ENCODE measurements at regions not wholly inside any gene's neighbourhood (a gene's known extent, or its start where the extent isn't known, plus 50 kb on each side); places are given as distances from the start of the nearest gene placed in this dataset.

GRCh38 chr4:32841217-32841616 lies 2121.0 kb downstream of the PCDH7 start:
- Histone ChIP-seq H3K4ac (ENCODE audit: low read depth, low read length) (no peak overlapping the region), H4K5ac (ENCODE audit: insufficient read length, low read depth, low read length) (no peak overlapping the region), H3K14ac (ENCODE audit: insufficient read depth, low read length) (no peak overlapping the region), H3K79me2 (ENCODE audit: insufficient read depth, low read length) (no peaks in the 10 kb centered on the region), H3K56ac (ENCODE audit: insufficient read length, low read depth, low read length) (no peak overlapping the region), H3K23me2 (ENCODE audit: insufficient read length, low read depth, low read length, poor library complexity, severe bottlenecking) (no peaks in the 10 kb centered on the region), H3K79me1 (ENCODE audit: insufficient read depth, low read depth, low read length, poor library complexity, severe bottlenecking) (no peaks in the 10 kb centered on the region), H2AK5ac (ENCODE audit: insufficient read length, low read length) (no peak overlapping the region), H4K20me1 (ENCODE audit: control insufficient read depth, insufficient read depth, insufficient read length) (no peaks in the 10 kb centered on the region), H2AFZ (ENCODE audit: low read length) (no peak overlapping the region), H2BK120ac (ENCODE audit: low read depth, low read length, poor library complexity, severe bottlenecking) (no peak overlapping the region), H3K9me3 (ENCODE audit: control insufficient read depth, low read depth, low read length) (no peaks in the 10 kb centered on the region), H3K27ac (ENCODE audit: insufficient read length, low read depth, low read length) (no peak overlapping the region), H3K4me2 (ENCODE audit: insufficient read depth, insufficient read length, low read length) (no peak overlapping the region), H3K27me3 (ENCODE audit: insufficient read depth, low read length) (no peaks in the 10 kb centered on the region), H3K18ac (ENCODE audit: insufficient read length, low read depth, low read length) (no peak overlapping the region), H3K23ac (ENCODE audit: insufficient read length, low read depth, low read length) (no peak overlapping the region), H2BK15ac (ENCODE audit: low read depth, low read length) (no peak overlapping the region), H2BK5ac (ENCODE audit: insufficient read length, low read length) (no peak overlapping the region), H2BK20ac (ENCODE audit: low read depth, low read length, poor library complexity, severe bottlenecking) (no peak overlapping the region), H3T11ph (ENCODE audit: low read length) (no peak overlapping the region), H4K91ac (ENCODE audit: insufficient read length, low read depth, low read length) (no peak overlapping the region), H2BK12ac (ENCODE audit: insufficient read length, low read depth, low read length) (no peak overlapping the region), H4K8ac (replicated peaks; ENCODE audit: insufficient read length, low read depth, low read length) (no peak overlapping the region), H3K4me1 (ENCODE audit: insufficient read depth, low read length) (no peaks in the 10 kb centered on the region), H3K9ac (ENCODE audit: extremely low read depth, insufficient read length, low read length) (no peak overlapping the region)
- no CpG with 5 or more reads among the region's 1 CpG for whole genome bisulfite sequencing (ENCODE audit: extremely low coverage, insufficient read length, low lambda C conversion rate)
- no peak overlapping the region for H3K4me3 Mint-ChIP-seq
- H3K27me3 Mint-ChIP-seq (ENCODE audit: low read depth), result no peaks in the 10 kb centered on the region
- H3K9me3 Mint-ChIP-seq, result no peaks in the 10 kb centered on the region
- TF ChIP-seq CTCF (conservative IDR thresholded peaks at IDR 0.05), result no peak
- no peak for DNase-seq
- H3K36me3 Mint-ChIP-seq (ENCODE audit: insufficient read depth in 1 of 3, low read depth in 3 of 3), result no peaks in the 10 kb centered on the region
- H3K4me1 Mint-ChIP-seq, result no peaks in the 10 kb centered on the region
- no peak overlapping the region for H3K27ac Mint-ChIP-seq

All from H9 (cell line).